Left ventricle myocardium inferior (tissue), 1 donor: ENCODE measurements at regions not wholly inside any gene's neighbourhood (a gene's known extent, or its start where the extent isn't known, plus 50 kb on each side); places are given as distances from the start of the nearest gene placed in this dataset.

Experiments used
- DNase-seq: peaks from one replicate; pipeline ENCODE4 v3.0.0-alpha.2; 2020
- H3K27ac ChIP-seq: fragments of 200-600 bp; replicated peaks from 2 replicates; pipeline ENCODE4 v1.8.0; 2021
- H3K27me3 ChIP-seq: fragments of 200-600 bp; 2 replicates; pipeline ENCODE4 v1.8.0; 2021; ENCODE audit warnings: low read depth
- H3K36me3 ChIP-seq: fragments of 200-600 bp; 2 replicates; pipeline ENCODE4 v1.8.0; 2021
- H3K4me1 ChIP-seq: fragments of 200-600 bp; 2 replicates; pipeline ENCODE4 v1.8.0; 2021
- H3K4me3 ChIP-seq: fragments of 200-600 bp; 2 replicates; pipeline ENCODE4 v1.8.0; 2021; ENCODE audit warnings: mild to moderate bottlenecking, moderate library complexity
- H3K9me3 ChIP-seq: fragments of 200-600 bp; replicated peaks from 2 replicates; pipeline ENCODE4 v1.8.0; 2021
- CTCF ChIP-seq: fragments of 200-600 bp; IDR thresholded peaks from 2 replicates; pipeline ENCODE4 v1.8.0; 2021; ENCODE audit warnings: antibody characterized with exemption, mild to moderate bottlenecking, borderline replicate concordance
- intact Hi-C: fragments of 100-400 bp; cut with micrococcal nuclease; formaldehyde crosslinking; loops from one replicate; pipeline ENCODE4 v1.11.0; 2022
- donor health status: DM: no; HTN: yes; CAD: no; lungs with severe emphysema.

GRCh38 chr11:122488892-122489706 lies 166.4 kb upstream of the UBASH3B start:
- Histone ChIP-seq H3K36me3 (no peaks in the 10 kb centered on the region), H3K9me3 (peaks cover 10% of the 10 kb centered on the region), H3K4me3 (no peak overlapping the region), H3K27me3 (no peaks in the 10 kb centered on the region), H3K27ac (no peak overlapping the region), H3K4me1 (peaks cover 16% of the 10 kb centered on the region)
- intact Hi-C loops, result no loop called here
- TF ChIP-seq CTCF, result no peak
- no peak for DNase-seq

DNA sequence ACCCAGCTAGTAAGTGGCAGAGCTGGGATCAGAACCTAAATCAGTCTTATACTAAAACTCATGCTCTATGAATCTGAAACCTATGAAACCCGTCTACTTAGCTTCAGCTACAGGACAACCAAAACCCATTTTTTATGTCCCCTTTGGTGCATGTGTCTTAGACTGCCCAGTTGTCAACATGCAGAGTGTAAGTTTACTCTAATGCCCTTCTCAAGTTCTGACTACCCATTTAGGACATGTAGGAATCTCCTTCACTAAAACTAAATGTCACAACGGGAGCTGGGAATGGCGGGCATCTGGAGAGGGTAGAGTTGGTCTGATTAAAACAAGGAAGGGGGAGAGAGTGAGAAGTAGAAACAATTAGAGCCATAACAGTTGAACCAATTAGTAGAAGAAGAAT lies 167.9 kb upstream of the UBASH3B start:
- H3K4me3 ChIP-seq, result no peak overlapping the region
- no peak overlapping the region for H3K27ac ChIP-seq
- intact Hi-C loops, result no loop called here
- no peak for TF ChIP-seq CTCF
- DNase-seq, result no peak
- H3K36me3 ChIP-seq, result no peaks in the 10 kb centered on the region
- H3K9me3 ChIP-seq, result peaks cover 24% of the 10 kb centered on the region
- no peaks in the 10 kb centered on the region for H3K27me3 ChIP-seq
- H3K4me1 ChIP-seq, result peaks cover 16% of the 10 kb centered on the region

- H3K4me1 ChIP-seq, result peaks cover 13% of the 10 kb centered on the region
- H3K4me3 ChIP-seq, result no peak overlapping the region
- TF ChIP-seq CTCF, result no peak
- H3K9me3 ChIP-seq, result peaks cover 32% of the 10 kb centered on the region
- no peaks in the 10 kb centered on the region for H3K27me3 ChIP-seq
- H3K27ac ChIP-seq, result no peak overlapping the region
- H3K36me3 ChIP-seq, result no peaks in the 10 kb centered on the region
- no peak for DNase-seq
- intact Hi-C loops, result no loop called here
Measured at GRCh38 chr11:122486793-122487495, 168.6 kb upstream of the UBASH3B start.

DNA sequence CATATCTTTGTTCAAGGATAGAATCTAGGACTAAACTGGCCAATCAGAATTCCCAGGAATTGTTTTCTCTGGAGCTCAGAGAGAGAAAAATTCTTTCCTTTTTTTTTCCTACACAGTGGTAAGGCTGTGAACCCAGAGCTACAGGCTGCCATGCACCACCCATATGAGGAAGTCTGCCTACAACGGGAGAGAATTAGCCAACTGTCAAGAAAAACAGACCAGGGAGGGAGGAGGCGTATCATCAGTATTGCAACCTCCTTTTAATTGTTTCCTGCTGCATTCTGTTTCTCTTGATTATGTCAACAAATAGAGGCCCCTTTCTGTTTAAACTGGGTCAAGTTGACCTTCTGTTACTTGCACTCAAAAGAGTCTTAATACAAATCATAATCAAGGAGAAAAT lies 176.5 kb upstream of the UBASH3B start:
- Histone ChIP-seq H3K36me3 (no peaks in the 10 kb centered on the region), H3K4me3 (no peak overlapping the region), H3K4me1 (no peaks in the 10 kb centered on the region), H3K27me3 (no peaks in the 10 kb centered on the region), H3K9me3 (peaks cover 24% of the 10 kb centered on the region), H3K27ac (no peak overlapping the region)
- no peak for TF ChIP-seq CTCF
- intact Hi-C loops, result no loop called here
- DNase-seq, result no peak

- no peak for DNase-seq
- no peaks in the 10 kb centered on the region for H3K36me3 ChIP-seq
- TF ChIP-seq CTCF, result no peak
- no peaks in the 10 kb centered on the region for H3K27me3 ChIP-seq
- intact Hi-C loops, result no loop called here
- peaks cover 35% of the 10 kb centered on the region for H3K9me3 ChIP-seq
- H3K4me1 ChIP-seq, result peaks cover 5% of the 10 kb centered on the region
- no peak overlapping the region for H3K27ac ChIP-seq
- no peak overlapping the region for H3K4me3 ChIP-seq
Measured at GRCh38 chr11:122468965-122469364, 186.6 kb upstream of the UBASH3B start.
